CD4-positive, CD25-positive, alpha-beta regulatory T cell (primary cell): ENCODE measurements at regions not wholly inside any gene's neighbourhood (a gene's known extent, or its start where the extent isn't known, plus 50 kb on each side); places are given as distances from the start of the nearest gene placed in this dataset.

Experiments used
- ATAC-seq, 2 donors: fragments of 150-1000 bp; cut with Tn5 transposase; one replicate each; pipeline ENCODE4 v1.10.0; 2021; ENCODE audit warnings: low read depth in 2 of 2, moderate number of reproducible peaks in 2 of 2, moderate library complexity in 1 of 2
- DNase-seq, 3 donors: peaks; one replicate each; pipeline versions ENCODE4 v3.0.0 to v3.0.0-alpha.2; 2012 to 2022; ENCODE audit warnings: mixed read lengths in 1 of 3
- H3K27ac ChIP-seq: one replicate; pipeline ENCODE4 v1.7.0; 2013; ENCODE audit warnings: mild to moderate bottlenecking, low read length; ENCODE audit not compliant: insufficient read depth, poor library complexity, severe bottlenecking
- H3K27me3 ChIP-seq: one replicate; pipeline ENCODE4 v1.7.0; 2013; ENCODE audit warnings: low read length; ENCODE audit not compliant: control insufficient read depth, insufficient read depth
- H3K36me3 ChIP-seq: one replicate; pipeline ENCODE4 v1.7.0; 2013; ENCODE audit warnings: mild to moderate bottlenecking, low read length, moderate library complexity; ENCODE audit not compliant: control insufficient read depth, insufficient read depth
- H3K4me1 ChIP-seq: 2 replicates; pipeline ENCODE4 v1.7.0; 2013; ENCODE audit warnings: mild to moderate bottlenecking, low read length; ENCODE audit not compliant: insufficient read depth, control insufficient read depth, poor library complexity, severe bottlenecking
- H3K4me3 ChIP-seq: one replicate; pipeline ENCODE4 v1.7.0; 2013; ENCODE audit warnings: low read depth, mild to moderate bottlenecking, low read length, moderate library complexity
- H3K9me3 ChIP-seq, 2 experiments: 1 replicate in 1 of 2; 2 replicates in 1 of 2; pipeline ENCODE4 v1.7.0; 2013; ENCODE audit warnings: low read length in 2 of 2, mild to moderate bottlenecking in 1 of 2, moderate library complexity in 1 of 2; ENCODE audit not compliant: control insufficient read depth in 2 of 2
- H3K27ac Mint-ChIP-seq, 3 donors: one replicate each; pipeline ENCODE4 v1.8.0; 2020 to 2022; ENCODE audit warnings: mild to moderate bottlenecking in 3 of 3, mixed read lengths in 3 of 3, moderate library complexity in 2 of 3
- H3K27me3 Mint-ChIP-seq: one replicate; pipeline ENCODE4 v1.8.0; 2022; ENCODE audit warnings: mild to moderate bottlenecking, mixed read lengths
- H3K36me3 Mint-ChIP-seq: one replicate; pipeline ENCODE4 v1.8.0; 2020; ENCODE audit warnings: mixed read lengths
- H3K4me1 Mint-ChIP-seq, 4 donors: one replicate each; pipeline ENCODE4 v1.8.0; 2020 to 2022; ENCODE audit warnings: mixed read lengths in 4 of 4, mild to moderate bottlenecking in 1 of 4
- H3K4me3 Mint-ChIP-seq, 4 donors: one replicate each; pipeline ENCODE4 v1.8.0; 2020 to 2022; ENCODE audit warnings: mild to moderate bottlenecking in 4 of 4, mixed read lengths in 4 of 4, moderate library complexity in 3 of 4
- H3K9me3 Mint-ChIP-seq, 7 donors: one replicate each; pipeline ENCODE4 v1.8.0; 2020 to 2022; ENCODE audit warnings: mixed read lengths in 7 of 7, mild to moderate bottlenecking in 3 of 7, moderate library complexity in 2 of 7

- Mint-ChIP-seq H3K9me3 (no peaks in the 10 kb centered on the region), H3K27me3 (no peaks in the 10 kb centered on the region), H3K4me1 (peaks cover 0 to 3% (median 0%) of the 10 kb centered on the region in 4 donors), H3K27ac (peak overlapping the region in 1 of 3 donors; percentile 44), H3K36me3 (no peaks in the 10 kb centered on the region), H3K4me3 (no peak overlapping the region)
- Histone ChIP-seq H3K4me1 (no peaks in the 10 kb centered on the region), H3K27me3 (no peaks in the 10 kb centered on the region), H3K9me3 (no peaks in the 10 kb centered on the region), H3K36me3 (no peaks in the 10 kb centered on the region), H3K4me3 (no peak overlapping the region), H3K27ac (no peak overlapping the region)
- no peak for DNase-seq
- no peak for ATAC-seq
These were observed 126.8 kb upstream of the MAP1LC3B2 start for GRCh38 chr12:116432314-116432750.

- H3K4me1 Mint-ChIP-seq: peaks cover 0 to 3% (median 0%) of the 10 kb centered on the region in 4 donors
- no peaks in the 10 kb centered on the region for H3K9me3 Mint-ChIP-seq
- no peak overlapping the region for H3K4me3 Mint-ChIP-seq
- no peaks in the 10 kb centered on the region for H3K36me3 Mint-ChIP-seq
- Histone ChIP-seq H3K4me3 (no peak overlapping the region), H3K36me3 (no peaks in the 10 kb centered on the region), H3K27me3 (no peaks in the 10 kb centered on the region), H3K4me1 (no peaks in the 10 kb centered on the region), H3K9me3 (no peaks in the 10 kb centered on the region), H3K27ac (no peak overlapping the region)
- no peak overlapping the region for H3K27ac Mint-ChIP-seq
- no peaks in the 10 kb centered on the region for H3K27me3 Mint-ChIP-seq
- no peak for ATAC-seq
- DNase-seq: no peak
These were observed 125.9 kb upstream of the MAP1LC3B2 start for GRCh38 chr12:116433249-116433648.

- H3K4me3 ChIP-seq: no peak overlapping the region
- H3K4me3 Mint-ChIP-seq: no peak overlapping the region
- H3K4me1 ChIP-seq: no peaks in the 10 kb centered on the region
- no peaks in the 10 kb centered on the region for H3K36me3 ChIP-seq
- H3K27ac ChIP-seq: no peak overlapping the region
- ATAC-seq: no peak
- H3K27me3 ChIP-seq: no peaks in the 10 kb centered on the region
- H3K9me3 ChIP-seq: no peaks in the 10 kb centered on the region
- H3K4me1 Mint-ChIP-seq: peaks cover 0 to 3% (median 0%) of the 10 kb centered on the region in 4 donors
- DNase-seq: no peak
- H3K27me3 Mint-ChIP-seq: no peaks in the 10 kb centered on the region
- no peak overlapping the region for H3K27ac Mint-ChIP-seq
- no peaks in the 10 kb centered on the region for H3K36me3 Mint-ChIP-seq
- H3K9me3 Mint-ChIP-seq: no peaks in the 10 kb centered on the region
These were observed 124.8 kb upstream of the MAP1LC3B2 start for GRCh38 chr12:116434155-116435011.

- no peaks in the 10 kb centered on the region for H3K4me1 ChIP-seq
- H3K27ac ChIP-seq: no peak overlapping the region
- no peak overlapping the region for H3K4me3 ChIP-seq
- Mint-ChIP-seq H3K27me3 (peaks cover under 1% of the 10 kb centered on the region), H3K9me3 (no peaks in the 10 kb centered on the region), H3K4me3 (no peak overlapping the region), H3K4me1 (peaks cover 0 to 3% (median 0%) of the 10 kb centered on the region in 4 donors), H3K36me3 (no peaks in the 10 kb centered on the region), H3K27ac (no peak overlapping the region)
- ATAC-seq (no peak), DNase-seq (no peak)
- H3K36me3 ChIP-seq: no peaks in the 10 kb centered on the region
- H3K27me3 ChIP-seq: no peaks in the 10 kb centered on the region
- no peaks in the 10 kb centered on the region for H3K9me3 ChIP-seq
These were observed 123.2 kb upstream of the MAP1LC3B2 start for GRCh38 chr12:116435984-116436383.

- H3K36me3 ChIP-seq: no peaks in the 10 kb centered on the region
- Mint-ChIP-seq H3K4me3 (no peak overlapping the region), H3K36me3 (no peaks in the 10 kb centered on the region), H3K9me3 (no peaks in the 10 kb centered on the region), H3K27ac (no peak overlapping the region), H3K4me1 (peaks cover 0 to 3% (median 0%) of the 10 kb centered on the region in 4 donors), H3K27me3 (peaks cover 4% of the 10 kb centered on the region)
- DNase-seq (no peak), ATAC-seq (no peak)
- no peaks in the 10 kb centered on the region for H3K9me3 ChIP-seq
- no peaks in the 10 kb centered on the region for H3K4me1 ChIP-seq
- H3K27me3 ChIP-seq: no peaks in the 10 kb centered on the region
- no peak overlapping the region for H3K4me3 ChIP-seq
- H3K27ac ChIP-seq: no peak overlapping the region
These were observed 122.5 kb upstream of the MAP1LC3B2 start for GRCh38 chr12:116436561-116437249.

- no peaks in the 10 kb centered on the region for H3K4me1 ChIP-seq
- Mint-ChIP-seq H3K36me3 (no peaks in the 10 kb centered on the region), H3K9me3 (no peaks in the 10 kb centered on the region), H3K27ac (no peak overlapping the region), H3K4me3 (no peak overlapping the region), H3K4me1 (peaks cover 0 to 2% (median under 1%) of the 10 kb centered on the region in 4 donors), H3K27me3 (peaks cover 8% of the 10 kb centered on the region)
- no peak overlapping the region for H3K4me3 ChIP-seq
- no peaks in the 10 kb centered on the region for H3K27me3 ChIP-seq
- H3K27ac ChIP-seq: no peak overlapping the region
- no peaks in the 10 kb centered on the region for H3K9me3 ChIP-seq
- ATAC-seq (no peak), DNase-seq (no peak)
- H3K36me3 ChIP-seq: no peaks in the 10 kb centered on the region
These were observed 117.9 kb upstream of the MAP1LC3B2 start for GRCh38 chr12:116441292-116441691.

- no peaks in the 10 kb centered on the region for H3K27me3 ChIP-seq
- no peaks in the 10 kb centered on the region for H3K9me3 ChIP-seq
- H3K36me3 Mint-ChIP-seq: no peaks in the 10 kb centered on the region
- DNase-seq (no peak), ATAC-seq (no peak)
- H3K4me1 Mint-ChIP-seq: peaks cover 0 to 2% (median under 1%) of the 10 kb centered on the region in 4 donors
- H3K4me1 ChIP-seq: no peaks in the 10 kb centered on the region
- H3K27me3 Mint-ChIP-seq: peaks cover 8% of the 10 kb centered on the region
- no peak overlapping the region for H3K4me3 ChIP-seq
- H3K27ac ChIP-seq: no peak overlapping the region
- H3K4me3 Mint-ChIP-seq: no peak overlapping the region
- no peaks in the 10 kb centered on the region for H3K36me3 ChIP-seq
- no peaks in the 10 kb centered on the region for H3K9me3 Mint-ChIP-seq
- H3K27ac Mint-ChIP-seq: peak overlapping the region in 1 of 3 donors; percentile 14
These were observed 116.9 kb upstream of the MAP1LC3B2 start for GRCh38 chr12:116442304-116442703.
